Endothelial cell of umbilical vein (primary cell): ENCODE measurements at regions not wholly inside any gene's neighbourhood (a gene's known extent, or its start where the extent isn't known, plus 50 kb on each side); places are given as distances from the start of the nearest gene placed in this dataset.

ENCODE experiments used
- BruUV-seq: library from RNA; stranded (reverse); fragments of 400-500 nt; replicated peaks from 2 replicates; lab custom pipeline; 2021; lab: Mats Ljungman, UMichigan
- CTCF ChIA-PET: fragments of 300-600, 350-600 bp; sonication (Branson Sonifier 250); formaldehyde crosslinking; loops from one replicate; lab custom pipeline; 2021; ENCODE audit warnings: antibody characterized with exemption, inconsistent platforms; lab: Charles Lee
- POLR2A ChIA-PET: fragments of 300-600, 350-600 bp; sonication (Branson Sonifier 250); formaldehyde crosslinking; loops from one replicate; lab custom pipeline; 2021; ENCODE audit warnings: antibody characterized with exemption, inconsistent platforms; lab: Charles Lee
- DNase-seq: peaks from one replicate; pipeline ENCODE4 v3.0.0-alpha.2; 2011; ENCODE audit warnings: low read depth, low spot score
- FAIRE-seq: peaks from 2 replicates; lab custom pipeline; 2011; peaks lifted over from hg19 to GRCh38; lab: Jason Lieb, UNC
- H2AFZ ChIP-seq: 2 replicates; pipeline ENCODE4 v1.6.0; 2012; ENCODE audit warnings: low read depth, low read length, control low read depth, inconsistent platforms
- H3K27ac ChIP-seq: 2 replicates; pipeline ENCODE4 v1.5.1; 2011; ENCODE audit warnings: low read depth, mild to moderate bottlenecking, control low read depth, low read length, moderate library complexity; ENCODE audit not compliant: insufficient read depth
- H3K27me3 ChIP-seq, 2 experiments: 2 replicates each; pipeline versions ENCODE4 v1.6.0 to v1.6.1; 2011; ENCODE audit warnings: low read length in 2 of 2, mixed read lengths in 1 of 2; ENCODE audit not compliant: control insufficient read depth in 2 of 2, insufficient read depth in 2 of 2
- H3K36me3 ChIP-seq, 2 experiments: 2 replicates in 1 of 2; 3 replicates in 1 of 2; pipeline ENCODE4 v1.5.1; 2011; ENCODE audit warnings: low read length in 2 of 2, mild to moderate bottlenecking in 1 of 2, moderate library complexity in 1 of 2; ENCODE audit not compliant: control insufficient read depth in 2 of 2, insufficient read depth in 2 of 2; ENCODE audit errors: extremely low read depth in 1 of 2
- H3K4me1 ChIP-seq: 3 replicates; pipeline ENCODE4 v1.5.1; 2011; ENCODE audit warnings: mild to moderate bottlenecking, low read length; ENCODE audit not compliant: control insufficient read depth, insufficient read depth; ENCODE audit errors: extremely low read depth
- H3K4me2 ChIP-seq: 2 replicates; pipeline ENCODE4 v1.6.1; 2011; ENCODE audit warnings: low read length, control low read depth, mixed read lengths; ENCODE audit not compliant: insufficient read depth
- H3K4me3 ChIP-seq, 3 experiments: fragments of 200-600 bp in 1 of 3; sonication (generic), shearing (Covaris generic) in 1 of 3; replicated peaks in 1 of 3; 2 replicates each; pipeline ENCODE4 v1.5.1; 2011 to 2016; ENCODE audit warnings: control low read depth in 3 of 3, low read length in 3 of 3, mild to moderate bottlenecking in 2 of 3, inconsistent platforms in 1 of 3, low read depth in 1 of 3, moderate library complexity in 1 of 3; ENCODE audit not compliant: insufficient read depth in 1 of 3
- H3K79me2 ChIP-seq: 2 replicates; pipeline ENCODE4 v1.6.0; 2012; ENCODE audit warnings: low read length, inconsistent platforms; ENCODE audit not compliant: control insufficient read depth, insufficient read depth
- H3K9ac ChIP-seq: replicated peaks from 2 replicates; pipeline ENCODE3; 2011; ENCODE audit warnings: low read length, control low read depth; ENCODE audit not compliant: insufficient read depth; ENCODE audit errors: extremely low read depth
- H3K9me1 ChIP-seq: replicated peaks from 3 replicates; pipeline ENCODE4 v1.6.0; 2011; ENCODE audit warnings: mild to moderate bottlenecking, low read length; ENCODE audit not compliant: control insufficient read depth, insufficient read depth; ENCODE audit errors: extremely low read depth
- H3K9me3 ChIP-seq: replicated peaks from 2 replicates; pipeline ENCODE4 v1.5.1; 2012; ENCODE audit warnings: low read length, inconsistent platforms; ENCODE audit not compliant: control insufficient read depth, insufficient read depth
- H4K20me1 ChIP-seq: replicated peaks from 2 replicates; pipeline ENCODE3; 2011; ENCODE audit warnings: mild to moderate bottlenecking, low read length; ENCODE audit not compliant: control insufficient read depth, insufficient read depth; ENCODE audit errors: extremely low read depth
- EZH2 ChIP-seq: IDR thresholded peaks from 2 replicates; pipeline ENCODE4 v1.6.1; 2012; ENCODE audit warnings: borderline replicate concordance, low read depth, mild to moderate bottlenecking, moderate library complexity, low read length, inconsistent platforms; ENCODE audit not compliant: severe bottlenecking
- FOS ChIP-seq: IDR thresholded peaks from 2 replicates; pipeline ENCODE4 v1.6.1; 2011; ENCODE audit warnings: mild to moderate bottlenecking, low read length, moderate library complexity, borderline replicate concordance; ENCODE audit not compliant: insufficient read depth
- GATA2 ChIP-seq: IDR thresholded peaks from 2 replicates; pipeline ENCODE4 v1.7.0; 2011; ENCODE audit warnings: low read depth, mild to moderate bottlenecking, moderate library complexity, mixed read lengths, low read length; ENCODE audit not compliant: insufficient read length, insufficient read depth
- JUN ChIP-seq: IDR thresholded peaks from 2 replicates; pipeline ENCODE4 v1.6.1; 2011; ENCODE audit warnings: borderline replicate concordance, low read depth; ENCODE audit not compliant: insufficient read length, insufficient read depth
- MYC ChIP-seq: IDR thresholded peaks from one replicate; pipeline ENCODE4 v1.6.1; 2011; ENCODE audit warnings: mild to moderate bottlenecking, low read depth, low read length
- POLR2A ChIP-seq: IDR thresholded peaks from 2 replicates; pipeline ENCODE4 v1.6.1; 2012; ENCODE audit warnings: low read depth, mild to moderate bottlenecking, control low read depth, low read length
- POLR2AphosphoS5 ChIP-seq: IDR thresholded peaks from 2 replicates; pipeline ENCODE4 v1.6.1; 2012; ENCODE audit warnings: low read depth, mild to moderate bottlenecking, control low read depth, low read length, moderate library complexity; ENCODE audit not compliant: insufficient read depth
- dilution Hi-C: fragments of 300-500 bp; cut with MboI; formaldehyde crosslinking; loops from one replicate; pipeline ENCODE4 v1.15.0; 2019; ENCODE audit warnings: low sequenced_read_pairs; ENCODE audit not compliant: extremely low pct_ligation_motif_present
- intact Hi-C: fragments of 100-400 bp; cut with micrococcal nuclease; formaldehyde crosslinking; loops from one replicate; pipeline ENCODE4 v1.10.0; 2022
- TF ChIP-seq, protein P1 (sequence below): IDR thresholded peaks from 2 replicates; pipeline ENCODE4 v1.6.1; 2011; ENCODE audit not compliant: insufficient read depth, insufficient read length
- TF ChIP-seq, protein P2 (sequence below), 2 donors: IDR thresholded peaks; 1 replicate in 1 of 2; 2 replicates in 1 of 2; pipeline ENCODE4 v1.5.1; 2011; ENCODE audit warnings: low read length in 2 of 2, mild to moderate bottlenecking in 2 of 2, moderate library complexity in 2 of 2, control low read depth in 1 of 2, inconsistent platforms in 1 of 2, low read depth in 1 of 2; ENCODE audit not compliant: insufficient read depth in 1 of 2; ENCODE audit errors: extremely low read depth in 1 of 2

DNA sequence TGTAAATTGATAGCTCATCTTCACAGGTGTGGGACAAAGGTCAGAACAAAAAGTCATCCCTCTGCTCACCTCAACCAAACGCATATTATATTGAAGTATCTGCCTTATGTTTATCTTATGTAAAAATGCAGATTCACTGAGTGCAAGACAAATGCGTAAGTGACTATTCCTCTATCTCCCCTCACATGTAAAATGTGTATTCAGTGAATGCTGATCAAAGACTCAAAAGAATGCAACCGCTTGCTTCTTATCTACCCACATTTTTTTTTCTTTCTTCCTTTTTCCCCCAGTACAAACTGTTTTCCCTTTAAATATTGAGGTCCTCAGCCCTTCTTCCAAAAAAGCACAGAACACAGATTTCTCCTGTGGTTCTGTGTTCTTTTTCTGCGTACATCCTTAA lies 1882.9 kb downstream of the NCAM2 start:
- no peaks in the 10 kb centered on the region for H3K27me3 ChIP-seq
- BruUV-seq: no TSS peak

DNA sequence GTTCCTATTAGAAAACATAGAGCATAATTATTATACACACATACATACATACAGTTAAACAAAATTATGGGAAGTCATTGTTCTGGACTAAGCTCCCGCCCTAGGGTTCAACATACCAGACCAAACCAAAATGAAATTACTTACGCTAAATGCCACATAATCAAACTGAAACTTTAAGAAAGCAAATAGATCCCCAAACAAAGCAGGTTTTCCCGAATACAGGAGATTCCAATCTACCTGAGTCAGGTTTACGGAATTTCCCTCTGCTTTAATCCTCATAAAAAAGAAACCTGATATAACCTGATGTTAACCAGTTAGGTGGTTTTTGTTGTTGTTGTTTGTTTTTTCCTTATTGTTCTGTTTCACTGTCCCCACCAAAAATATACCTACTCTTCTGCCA lies 1886.9 kb downstream of the NCAM2 start:
- BruUV-seq: no TSS peak
- peaks cover 3% of the 10 kb centered on the region for H3K4me1 ChIP-seq
- DNase-seq (no peak), FAIRE-seq (no peak)
- no peaks in the 10 kb centered on the region for H3K9me3 ChIP-seq
- no peaks in the 10 kb centered on the region for H3K36me3 ChIP-seq
- no peaks in the 10 kb centered on the region for H3K79me2 ChIP-seq
- dilution Hi-C loops (no loop called here), intact Hi-C loops (no loop called here)
- no peaks in the 10 kb centered on the region for H4K20me1 ChIP-seq
- peak overlapping the region; percentile 34 for H2AFZ ChIP-seq
- CTCF ChIA-PET: interaction anchor here (1.5 kb wide), 1 partner anchor 18 kb away, joined by 3 read pairs; no protein-coding TSS in a partner anchor
- H3K27me3 ChIP-seq: no peaks in the 10 kb centered on the region
- H3K4me2 ChIP-seq: no peak overlapping the region
- H3K27ac ChIP-seq: no peak overlapping the region
- H3K9me1 ChIP-seq: no peaks in the 10 kb centered on the region
- TF ChIP-seq FOS: no peak
- TF ChIP-seq JUN: no peak
- no peak for TF ChIP-seq GATA2
- no peak for TF ChIP-seq EZH2
- TF ChIP-seq, protein P1, sequence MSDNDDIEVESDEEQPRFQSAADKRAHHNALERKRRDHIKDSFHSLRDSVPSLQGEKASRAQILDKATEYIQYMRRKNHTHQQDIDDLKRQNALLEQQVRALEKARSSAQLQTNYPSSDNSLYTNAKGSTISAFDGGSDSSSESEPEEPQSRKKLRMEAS: no peak
- TF ChIP-seq POLR2A: no peak
- no peak for TF ChIP-seq POLR2AphosphoS5
- no peak for TF ChIP-seq MYC
- TF ChIP-seq, protein P2, sequence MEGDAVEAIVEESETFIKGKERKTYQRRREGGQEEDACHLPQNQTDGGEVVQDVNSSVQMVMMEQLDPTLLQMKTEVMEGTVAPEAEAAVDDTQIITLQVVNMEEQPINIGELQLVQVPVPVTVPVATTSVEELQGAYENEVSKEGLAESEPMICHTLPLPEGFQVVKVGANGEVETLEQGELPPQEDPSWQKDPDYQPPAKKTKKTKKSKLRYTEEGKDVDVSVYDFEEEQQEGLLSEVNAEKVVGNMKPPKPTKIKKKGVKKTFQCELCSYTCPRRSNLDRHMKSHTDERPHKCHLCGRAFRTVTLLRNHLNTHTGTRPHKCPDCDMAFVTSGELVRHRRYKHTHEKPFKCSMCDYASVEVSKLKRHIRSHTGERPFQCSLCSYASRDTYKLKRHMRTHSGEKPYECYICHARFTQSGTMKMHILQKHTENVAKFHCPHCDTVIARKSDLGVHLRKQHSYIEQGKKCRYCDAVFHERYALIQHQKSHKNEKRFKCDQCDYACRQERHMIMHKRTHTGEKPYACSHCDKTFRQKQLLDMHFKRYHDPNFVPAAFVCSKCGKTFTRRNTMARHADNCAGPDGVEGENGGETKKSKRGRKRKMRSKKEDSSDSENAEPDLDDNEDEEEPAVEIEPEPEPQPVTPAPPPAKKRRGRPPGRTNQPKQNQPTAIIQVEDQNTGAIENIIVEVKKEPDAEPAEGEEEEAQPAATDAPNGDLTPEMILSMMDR (IDR thresholded peaks at IDR 0.05; ENCODE audit: extremely low read depth in 1 of 2, insufficient read depth in 1 of 2, low read depth in 1 of 2, low read length in 2 of 2): no peak
- H3K9ac ChIP-seq: no peak overlapping the region
- H3K4me3 ChIP-seq: no peak overlapping the region
- POLR2A ChIA-PET: no interaction called here

More for the DNA sequence above, 1882.9 kb downstream of the NCAM2 start:
- FAIRE-seq (no peak), DNase-seq (no peak)
- Histone ChIP-seq H3K9me3 (no peaks in the 10 kb centered on the region), H3K4me3 (no peak overlapping the region), H3K36me3 (no peaks in the 10 kb centered on the region), H3K27ac (no peak overlapping the region), H3K9ac (no peak overlapping the region), H3K4me2 (no peak overlapping the region), H2AFZ (no peak overlapping the region), H3K4me1 (peaks cover 3% of the 10 kb centered on the region), H4K20me1 (no peaks in the 10 kb centered on the region), H3K9me1 (no peaks in the 10 kb centered on the region), H3K79me2 (no peaks in the 10 kb centered on the region)
- TF ChIP-seq, protein P2 (IDR thresholded peaks at IDR 0.05; ENCODE audit: extremely low read depth in 1 of 2, insufficient read depth in 1 of 2, low read depth in 1 of 2, low read length in 2 of 2): no peak
- intact Hi-C loops (no loop called here), dilution Hi-C loops (no loop called here)
- ChIA-PET CTCF (interaction anchor here (1.0 kb wide), 1 partner anchor 19 kb away, joined by 4 read pairs; no protein-coding TSS in a partner anchor), POLR2A (no interaction called here)
